HG03521 (cell line): ENCODE measurements at regions not wholly inside any gene's neighbourhood (a gene's known extent, or its start where the extent isn't known, plus 50 kb on each side); places are given as distances from the start of the nearest gene placed in this dataset.

Experiments
- ATAC-seq: cut with Tn5 transposase; IDR thresholded peaks from one replicate; pipeline ENCODE4 v1.9.1; 2021; ENCODE audit warnings: mild to moderate bottlenecking, moderate library complexity; ENCODE audit not compliant: unreplicated experiment

DNA sequence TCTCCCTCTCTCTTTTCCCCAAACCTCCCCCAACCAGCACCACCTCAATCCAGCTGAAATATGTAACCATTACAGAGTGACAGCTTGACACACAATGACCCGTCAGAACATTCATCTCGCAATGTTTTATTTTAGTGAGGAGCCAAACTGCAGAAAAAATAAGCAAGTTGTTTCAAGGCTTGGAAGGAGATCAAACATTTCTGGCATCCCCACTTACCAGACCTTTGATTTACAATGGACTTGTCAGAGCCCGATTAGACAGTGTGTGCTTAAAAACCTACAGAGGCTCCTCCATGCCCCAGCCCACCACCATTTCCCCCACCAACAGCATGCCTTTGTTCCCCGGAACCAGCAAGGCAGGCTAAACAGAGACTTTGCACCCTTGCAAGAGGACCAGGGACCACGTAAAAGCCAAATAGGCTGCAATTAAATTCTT lies 382.8 kb upstream of the ZNF507 start:
- ATAC-seq: no peak

GRCh38 chr19:31963746-31964145 lies 381.7 kb upstream of the ZNF507 start:
- no peak for ATAC-seq

- no peak for ATAC-seq
Observed at GRCh38 chr19:31969016-31969415, 376.4 kb upstream of the ZNF507 start.

GRCh38 chr19:31970027-31970461 lies 375.4 kb upstream of the ZNF507 start:
- no peak for ATAC-seq

DNA sequence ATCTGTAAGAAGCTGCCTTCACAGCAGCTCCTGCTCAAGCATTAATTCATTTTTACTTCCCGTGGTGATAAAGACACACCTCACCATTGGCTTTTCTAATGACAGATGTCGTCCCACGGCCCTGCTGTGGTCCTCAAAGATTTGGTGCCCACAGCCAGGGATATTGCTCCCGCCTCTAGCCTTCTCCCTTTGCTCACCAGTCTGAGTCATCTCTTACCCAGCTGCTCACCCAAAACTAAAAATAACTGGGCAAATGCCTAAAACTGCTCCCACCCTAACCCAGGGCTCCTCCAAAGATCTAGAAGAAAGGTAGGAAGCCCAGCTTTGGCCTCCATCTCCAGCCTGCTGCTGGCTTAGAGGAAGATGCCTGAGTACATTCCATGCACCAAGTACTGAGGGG lies 371.1 kb upstream of the ZNF507 start:
- ATAC-seq: no peak

DNA sequence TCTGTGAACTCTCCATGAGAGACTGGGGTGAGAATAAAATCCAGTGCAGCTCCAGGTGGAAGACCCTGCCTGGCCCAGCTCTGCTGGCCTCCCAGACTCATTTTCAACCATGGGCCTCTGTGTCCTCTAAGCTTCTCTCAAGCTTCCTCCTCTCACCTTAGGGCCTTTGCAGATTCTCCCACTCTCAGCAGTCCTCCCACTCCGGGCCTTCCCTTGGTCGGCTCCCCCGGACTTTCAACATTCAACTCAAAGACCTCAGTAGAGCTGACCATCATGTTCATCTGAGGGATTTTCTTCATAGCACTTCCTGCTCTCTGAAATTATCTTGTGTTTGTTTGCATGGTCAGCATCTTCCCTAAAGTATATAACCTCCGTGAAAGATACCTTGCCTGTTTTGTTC lies 370.5 kb upstream of the ZNF507 start:
- no peak for ATAC-seq

DNA sequence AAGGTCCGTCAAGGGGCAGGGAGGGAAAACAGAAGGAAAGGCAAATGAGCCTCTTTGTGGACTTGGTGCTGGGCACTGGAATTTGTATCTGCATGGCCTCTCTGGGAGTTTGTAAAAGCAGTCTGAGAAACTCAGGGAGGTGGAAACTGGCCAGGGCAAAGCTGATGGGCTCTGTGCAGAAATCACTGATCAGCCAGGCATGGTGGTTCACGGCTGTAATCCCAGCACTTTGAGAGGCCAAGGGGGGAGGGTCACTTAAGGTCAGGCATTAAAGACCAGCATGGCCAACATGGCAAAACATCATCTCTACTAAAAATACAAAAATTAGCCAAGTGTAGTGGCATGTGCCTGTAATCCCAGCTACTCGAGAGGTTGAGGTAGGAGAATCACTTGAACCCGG lies 369.9 kb upstream of the ZNF507 start:
- ATAC-seq: no peak

DNA sequence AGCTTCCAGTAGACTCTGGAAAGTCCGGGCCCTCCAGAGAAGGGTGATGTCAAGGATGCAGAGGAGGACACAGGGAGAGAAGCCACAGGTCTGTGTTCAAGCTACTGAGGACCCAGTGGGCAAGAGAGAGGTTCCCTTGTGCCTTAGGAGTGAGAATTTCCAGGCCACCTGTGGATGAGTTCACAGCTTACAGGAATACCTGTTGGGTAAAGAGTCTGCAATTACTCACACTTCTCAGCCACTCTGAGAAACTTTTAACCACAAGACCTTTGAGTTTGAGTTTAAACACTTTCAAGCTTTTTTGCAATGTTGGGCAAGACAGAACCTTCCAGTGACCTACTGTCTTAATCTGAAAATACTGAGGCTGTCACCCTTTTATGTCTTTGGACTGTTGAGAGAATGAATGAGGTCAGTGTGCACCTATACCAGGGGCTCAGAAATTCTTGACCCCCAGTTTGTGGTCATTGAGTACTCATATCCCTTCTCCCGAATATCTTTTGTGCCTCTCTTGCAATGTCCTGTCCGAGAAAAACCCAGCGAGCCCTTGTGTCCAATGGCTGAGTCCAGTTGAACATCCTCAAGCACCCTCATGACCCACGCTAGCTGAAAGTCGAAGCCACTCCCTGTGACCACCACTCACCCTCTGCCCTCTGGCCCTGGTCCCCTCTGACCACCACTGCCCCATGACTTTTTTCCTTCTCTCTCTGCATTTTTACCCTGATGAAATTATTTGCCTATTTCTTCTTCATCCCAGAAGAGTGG lies 368.5 kb upstream of the ZNF507 start:
- ATAC-seq: no peak

DNA sequence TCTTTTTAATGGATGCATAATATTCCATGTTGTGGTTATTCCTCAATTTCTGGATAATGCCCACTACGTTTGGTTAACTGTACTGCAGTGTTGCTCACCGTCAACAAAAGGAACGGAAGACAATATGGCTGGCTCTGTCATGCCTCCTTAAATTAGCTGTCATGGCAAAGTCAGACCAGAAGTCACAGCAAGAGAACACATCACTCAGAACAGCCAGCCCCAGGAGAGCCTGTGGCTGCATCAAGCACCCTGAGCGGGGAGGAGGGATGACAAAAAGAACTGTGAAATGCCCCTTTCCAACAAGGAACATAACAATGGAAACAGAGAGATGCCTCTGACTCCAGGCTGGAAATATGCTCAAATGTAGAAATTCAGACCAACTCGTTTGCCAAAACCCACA lies 366.0 kb upstream of the ZNF507 start:
- ATAC-seq: no peak

GRCh38 chr19:31979949-31980670 lies 365.3 kb upstream of the ZNF507 start:
- no peak for ATAC-seq

GRCh38 chr19:31980796-31981195 lies 364.6 kb upstream of the ZNF507 start:
- no peak for ATAC-seq

DNA sequence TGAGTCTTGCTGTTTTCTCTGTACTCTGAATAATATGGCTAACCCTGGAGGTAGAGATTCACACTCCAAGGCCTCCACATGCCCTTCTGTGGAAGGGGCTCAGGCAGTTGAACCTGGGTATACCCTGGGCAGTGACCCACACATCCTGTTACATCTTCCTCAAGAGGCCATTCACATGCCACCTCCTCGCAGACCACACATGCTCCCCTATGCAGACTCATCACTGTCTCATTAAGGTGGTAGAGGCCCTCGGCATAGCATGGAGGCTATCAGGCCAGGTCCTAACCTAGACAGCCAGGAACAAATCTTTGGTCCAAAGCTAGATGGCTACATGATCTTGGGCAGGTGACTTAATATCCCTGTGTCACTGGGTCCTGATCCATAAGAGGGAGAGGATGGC lies 363.9 kb upstream of the ZNF507 start:
- ATAC-seq: no peak

DNA sequence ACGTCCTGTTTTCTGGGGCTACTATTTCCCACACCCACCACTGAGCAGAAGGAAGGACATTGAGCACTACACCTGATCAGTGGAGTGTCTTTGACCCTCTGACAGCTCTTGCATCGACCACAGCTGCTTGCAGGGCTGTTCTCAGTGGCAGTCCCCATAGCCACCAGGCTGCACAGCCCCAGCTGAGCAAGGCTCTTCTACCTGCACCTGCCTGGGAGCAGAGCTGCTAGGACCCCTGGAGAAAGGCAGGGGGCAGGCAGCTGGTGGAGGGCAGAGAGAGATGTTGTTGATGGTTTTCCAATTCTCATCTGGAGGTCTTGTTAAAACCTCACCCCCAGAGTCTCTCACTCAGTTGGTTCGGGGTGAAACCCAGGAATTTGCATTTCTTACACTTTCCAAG lies 361.8 kb upstream of the ZNF507 start:
- ATAC-seq: no peak

- ATAC-seq: no peak
Observed at GRCh38 chr19:31985001-31985605, 360.3 kb upstream of the ZNF507 start.

GRCh38 chr19:31986951-31987350 lies 358.5 kb upstream of the ZNF507 start:
- ATAC-seq: no peak

DNA sequence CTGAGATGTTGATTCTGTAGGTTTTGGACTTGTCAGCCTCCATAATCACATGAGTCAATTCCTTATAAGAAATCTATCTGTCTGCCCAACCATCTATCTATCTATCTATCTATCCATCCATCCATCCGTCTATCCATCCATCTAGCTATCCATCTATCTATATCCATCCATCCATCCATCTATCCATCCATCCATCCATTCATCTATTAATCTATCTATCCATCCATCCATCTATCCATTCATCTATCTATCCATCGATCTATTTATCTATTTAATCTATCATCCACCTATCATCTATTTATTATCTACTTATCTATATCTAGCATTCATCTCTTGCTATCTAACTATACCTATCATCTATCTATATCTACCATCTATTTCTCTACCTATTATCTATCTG lies 357.2 kb upstream of the ZNF507 start:
- ATAC-seq: no peak

DNA sequence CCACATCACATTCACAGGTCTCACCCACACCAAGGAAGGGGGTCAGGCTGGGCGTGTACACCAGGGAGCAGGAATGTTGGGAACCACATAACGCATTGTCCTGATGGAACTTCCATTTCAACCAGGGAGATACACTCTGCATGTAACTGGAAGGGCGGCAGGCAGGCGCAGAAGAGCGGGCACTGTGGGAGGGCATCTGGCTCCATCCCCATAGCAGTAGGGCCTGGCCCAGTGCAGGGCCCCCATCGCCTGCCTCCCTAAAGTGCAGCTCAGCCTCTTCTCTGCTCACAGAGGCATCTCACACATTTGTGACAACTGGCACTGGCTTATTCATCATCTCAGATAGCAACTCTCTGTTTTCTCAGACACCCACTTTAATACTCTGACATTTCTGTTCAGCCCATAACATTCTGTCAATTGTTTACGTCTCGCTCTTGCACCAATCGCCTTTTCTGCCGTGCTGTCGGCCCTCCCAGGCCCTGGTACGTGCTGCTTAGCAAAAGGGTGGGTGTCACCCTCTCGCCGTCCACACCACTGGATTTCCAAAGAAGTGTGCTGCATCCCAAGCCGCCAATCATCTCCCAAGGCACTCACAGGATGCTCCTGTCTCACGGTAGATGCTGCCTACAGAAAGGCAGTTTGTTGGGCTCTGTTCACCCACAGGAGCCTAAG lies 353.3 kb upstream of the ZNF507 start:
- no peak for ATAC-seq

- no peak for ATAC-seq
Observed at GRCh38 chr19:31992750-31993149, 352.7 kb upstream of the ZNF507 start.

- ATAC-seq: no peak
Observed at GRCh38 chr19:31995546-31995945, 349.9 kb upstream of the ZNF507 start.

GRCh38 chr19:32010071-32010470 lies 335.3 kb upstream of the ZNF507 start:
- no peak for ATAC-seq

DNA sequence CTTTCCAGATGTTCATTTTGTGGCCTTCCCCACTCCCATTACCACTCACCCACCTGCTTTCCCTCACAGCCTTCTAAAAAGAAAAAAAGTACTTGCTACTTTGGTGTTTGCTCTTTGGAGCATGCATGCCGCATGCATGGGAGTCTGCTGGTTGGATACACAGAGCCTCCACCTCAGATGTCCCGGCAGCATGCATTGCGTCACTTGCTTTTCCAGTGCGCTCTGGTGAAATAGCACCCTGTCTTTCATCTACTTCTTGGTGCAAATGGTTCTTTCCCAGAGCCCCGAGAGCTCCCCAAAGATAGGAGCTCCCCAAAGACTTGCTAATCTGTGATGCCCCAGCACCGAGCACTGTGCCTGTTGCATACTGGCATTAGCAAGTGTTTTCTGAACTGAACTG lies 333.2 kb upstream of the ZNF507 start:
- no peak for ATAC-seq
